Kasumi-1 (cell line): ENCODE measurements at regions not wholly inside any gene's neighbourhood (a gene's known extent, or its start where the extent isn't known, plus 50 kb on each side); places are given as distances from the start of the nearest gene placed in this dataset.

Experiments used
- DNase-seq, 2 experiments: peaks; one replicate each; lab custom pipeline; 2025; lab: John Stamatoyannopoulos, UW

- peak; percentile 47 to 57 for DNase-seq
These were observed 86.7 kb upstream of the PRKAR2B start for GRCh38 chr7:106957766-106958165.

- DNase-seq: peak in 1 of 2 experiments; percentile 1
These were observed 84.8 kb upstream of the PRKAR2B start for GRCh38 chr7:106959753-106960152.

GRCh38 chr7:106962751-106963150 lies 81.8 kb upstream of the PRKAR2B start:
- no peak for DNase-seq

- DNase-seq: no peak
These were observed 80.0 kb upstream of the PRKAR2B start for GRCh38 chr7:106964466-106964865.

GRCh38 chr7:106965108-106965507 lies 79.4 kb upstream of the PRKAR2B start:
- no peak for DNase-seq

- DNase-seq: no peak
These were observed 78.4 kb upstream of the PRKAR2B start for GRCh38 chr7:106966121-106966520.

GRCh38 chr7:106968160-106968559 lies 76.3 kb upstream of the PRKAR2B start:
- no peak for DNase-seq

GRCh38 chr7:106978425-106979420 lies 65.8 kb upstream of the PRKAR2B start:
- DNase-seq: no peak

- DNase-seq: no peak
These were observed 64.8 kb upstream of the PRKAR2B start for GRCh38 chr7:106979551-106980357.

GRCh38 chr7:106980358-106980685 lies 64.2 kb upstream of the PRKAR2B start:
- DNase-seq: no peak

GRCh38 chr7:106982415-106982814 lies 62.1 kb upstream of the PRKAR2B start:
- no peak for DNase-seq

GRCh38 chr7:106984034-106984433 lies 60.5 kb upstream of the PRKAR2B start:
- no peak for DNase-seq

- DNase-seq: no peak
These were observed 58.0 kb upstream of the PRKAR2B start for GRCh38 chr7:106986450-106986977.

- DNase-seq: no peak
These were observed 56.7 kb upstream of the PRKAR2B start for GRCh38 chr7:106987777-106988176.

- no peak for DNase-seq
These were observed 52.0 kb upstream of the PRKAR2B start for GRCh38 chr7:106992511-106992910.
